ENCODE measurements at regions not wholly inside any gene's neighbourhood (a gene's known extent, or its start where the extent isn't known, plus 50 kb on each side); places are given as distances from the start of the nearest gene placed in this dataset.
"Not testable (repeated sequence)": the region's sequence is repeated elsewhere in the genome, so short reads cannot be mapped to it uniquely, and the experiment has no call there.

DNA sequence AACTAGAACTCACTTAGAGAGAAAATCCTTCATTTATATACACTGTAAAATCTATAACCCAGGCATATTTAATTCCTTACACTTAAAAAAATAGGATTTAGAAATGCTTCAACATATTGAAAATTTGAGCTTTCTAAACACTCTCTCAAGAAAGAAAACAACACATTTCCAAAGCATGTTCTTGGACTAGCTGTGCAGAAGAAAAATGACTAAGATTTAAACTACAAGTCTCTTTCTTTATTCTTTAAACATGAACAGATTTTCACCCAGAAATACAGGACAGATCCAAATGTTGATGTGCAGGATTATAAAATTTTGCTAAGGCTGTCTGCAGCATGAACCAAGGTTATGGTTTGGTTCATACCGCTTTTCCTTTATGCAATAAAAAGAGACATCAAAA, 77.7 kb upstream of the TUSC1 start:
- no peak for TF ChIP-seq CTCF (IDR thresholded peaks at IDR 0.05; ENCODE audit: control extremely low read depth, extremely low read depth)
- H3K9ac ChIP-seq (ENCODE audit: insufficient read depth in 1 of 2, low read length in 2 of 2) = no peak overlapping the region
- no peaks in the 10 kb centered on the region for H3K27me3 ChIP-seq (ENCODE audit: control insufficient read depth in 3 of 3, insufficient read depth in 3 of 3, low read length in 2 of 3)
- no peak for DNase-seq
- no peak for ATAC-seq (ENCODE audit: insufficient read depth, low FRiP score)
- H3K9me3 ChIP-seq (ENCODE audit: control insufficient read depth in 4 of 4, insufficient read depth in 3 of 4, low read length in 3 of 4) = peaks cover 0 to 3% (median 0%) of the 10 kb centered on the region in 4 donors
- no peak overlapping the region for H3K4me3 ChIP-seq
- H3K27ac ChIP-seq (ENCODE audit: low read depth in 1 of 2, low read length in 1 of 2) = no peak overlapping the region
- H3K36me3 ChIP-seq (ENCODE audit: control insufficient read depth in 4 of 4, insufficient read depth in 4 of 4, low read length in 4 of 4) = no peaks in the 10 kb centered on the region
- peaks cover 0 to 4% (median 0%) of the 10 kb centered on the region in 5 donors for H3K4me1 ChIP-seq (ENCODE audit: control insufficient read depth in 5 of 5, insufficient read depth in 5 of 5, low read length in 5 of 5)
- WGBS, 2 donors = 94 to 100% methylated on average over 1 of the region's 1 CpG

DNA sequence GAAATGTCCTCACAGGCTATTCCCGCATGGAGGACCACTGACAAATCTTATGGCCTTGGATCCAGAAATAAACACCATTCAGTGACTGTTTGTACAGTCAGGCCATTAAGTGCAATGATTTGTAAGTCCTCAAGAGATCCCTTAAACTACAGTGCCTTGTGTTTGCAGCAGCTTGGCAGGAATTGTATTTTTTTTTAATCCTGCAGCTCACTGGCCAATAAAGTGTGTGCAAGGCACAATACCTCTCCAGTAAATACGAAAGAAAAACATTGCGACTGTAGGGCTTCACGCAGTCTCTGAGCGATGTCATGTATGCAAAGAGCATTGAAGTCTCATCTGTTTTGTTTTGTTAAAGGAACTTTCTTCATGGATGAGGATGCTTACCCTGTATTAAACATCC, 74.2 kb upstream of the TUSC1 start:
- no peaks in the 10 kb centered on the region for H3K27me3 ChIP-seq (ENCODE audit: control insufficient read depth in 3 of 3, insufficient read depth in 3 of 3, low read length in 2 of 3)
- H3K9ac ChIP-seq (ENCODE audit: insufficient read depth in 1 of 2, low read length in 2 of 2) = no peak overlapping the region
- no peaks in the 10 kb centered on the region for H3K36me3 ChIP-seq (ENCODE audit: control insufficient read depth in 4 of 4, insufficient read depth in 4 of 4, low read length in 4 of 4)
- 81 to 86% methylated on average over 5 of the region's 5 CpGs for WGBS, 2 donors
- no peak for TF ChIP-seq CTCF (IDR thresholded peaks at IDR 0.05; ENCODE audit: control extremely low read depth, extremely low read depth)
- peaks cover 0 to 4% (median 0%) of the 10 kb centered on the region in 5 donors for H3K4me1 ChIP-seq (ENCODE audit: control insufficient read depth in 5 of 5, insufficient read depth in 5 of 5, low read length in 5 of 5)
- H3K27ac ChIP-seq (ENCODE audit: low read depth in 1 of 2, low read length in 1 of 2) = no peak overlapping the region
- peaks cover 0 to 3% (median 0%) of the 10 kb centered on the region in 4 donors for H3K9me3 ChIP-seq (ENCODE audit: control insufficient read depth in 4 of 4, insufficient read depth in 3 of 4, low read length in 3 of 4)
- peak in 2 of 3 donors; percentile 3 to 20 for DNase-seq
- ATAC-seq (ENCODE audit: insufficient read depth, low FRiP score) = no peak
- no peak overlapping the region for H3K4me3 ChIP-seq

DNA sequence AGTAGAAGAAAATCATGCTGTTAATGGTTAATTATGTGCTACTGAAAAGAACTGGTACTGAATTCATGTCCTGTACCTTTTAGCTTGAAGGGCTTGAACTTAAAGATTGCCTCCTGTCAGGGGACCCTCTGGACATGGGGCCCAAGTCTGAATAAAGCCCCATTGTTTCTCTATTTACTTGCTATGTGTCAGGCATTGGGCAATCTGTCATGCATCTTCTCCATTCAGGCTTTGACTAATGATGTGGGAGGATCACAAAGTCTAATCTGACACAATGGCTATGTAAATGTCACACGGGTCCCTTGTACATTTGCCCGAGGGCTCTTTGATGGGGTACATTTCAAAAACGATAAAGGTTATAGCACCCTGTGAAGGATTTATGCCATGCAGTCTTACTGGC, 64.0 kb upstream of the TUSC1 start:
- no peak for TF ChIP-seq CTCF (IDR thresholded peaks at IDR 0.05; ENCODE audit: control extremely low read depth, extremely low read depth)
- 48 to 76% methylated on average over 3 of the region's 3 CpGs for WGBS, 2 donors
- H3K27me3 ChIP-seq (ENCODE audit: control insufficient read depth in 3 of 3, insufficient read depth in 3 of 3, low read length in 2 of 3) = no peaks in the 10 kb centered on the region

DNA sequence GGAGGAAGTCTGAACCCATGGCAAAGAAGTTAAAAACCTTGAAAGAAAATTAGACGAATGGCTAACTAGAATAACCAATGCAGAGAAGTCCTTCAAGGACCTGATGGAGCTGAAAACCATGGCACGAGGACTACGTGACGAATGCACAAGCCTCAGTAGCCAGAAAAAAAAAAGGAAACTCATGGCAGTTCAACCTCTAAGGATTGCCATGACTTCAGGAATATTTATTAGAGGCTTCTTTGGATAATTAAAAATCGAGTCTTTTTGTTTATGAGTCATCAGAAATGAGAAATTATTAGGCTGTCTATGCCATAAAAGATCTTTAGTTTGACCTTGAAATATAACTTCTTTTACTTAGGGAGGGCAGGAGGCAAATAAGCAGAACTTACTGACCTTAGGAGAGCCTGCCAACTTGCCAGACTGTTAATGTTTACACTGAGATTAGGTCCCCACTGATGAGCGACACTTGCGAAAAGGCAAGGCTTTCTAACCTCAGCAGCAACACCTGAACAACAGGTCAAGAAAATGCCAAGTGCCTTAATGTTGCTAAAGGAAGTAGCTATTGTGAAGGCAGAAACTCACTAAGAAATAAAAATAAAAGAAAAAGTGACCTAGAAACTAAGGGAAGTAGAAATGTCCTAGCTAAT, 55.2 kb upstream of the TUSC1 start:
- Histone ChIP-seq H3K27me3 (ENCODE audit: control insufficient read depth in 3 of 3, insufficient read depth in 3 of 3, low read length in 2 of 3) (no peaks in the 10 kb centered on the region), H3K27ac (ENCODE audit: low read depth in 1 of 2, low read length in 1 of 2) (no peak overlapping the region), H3K36me3 (ENCODE audit: control insufficient read depth in 4 of 4, insufficient read depth in 4 of 4, low read length in 4 of 4) (no peaks in the 10 kb centered on the region), H3K4me1 (ENCODE audit: control insufficient read depth in 5 of 5, insufficient read depth in 5 of 5, low read length in 5 of 5) (no peaks in the 10 kb centered on the region), H3K9ac (ENCODE audit: insufficient read depth in 1 of 2, low read length in 2 of 2) (no peak overlapping the region), H3K9me3 (ENCODE audit: control insufficient read depth in 4 of 4, insufficient read depth in 3 of 4, low read length in 3 of 4) (peaks cover 0 to 7% (median 0%) of the 10 kb centered on the region in 4 donors), H3K4me3 (no peak overlapping the region)
- TF ChIP-seq CTCF (IDR thresholded peaks at IDR 0.05; ENCODE audit: control extremely low read depth, extremely low read depth) = no peak
- ATAC-seq (ENCODE audit: insufficient read depth, low FRiP score) (no peak), DNase-seq (no peak)
- 82 to 83% methylated on average over 7 of the region's 7 CpGs for WGBS, 2 donors

More for the DNA sequence above, 64.0 kb upstream of the TUSC1 start:
- Histone ChIP-seq H3K27ac (ENCODE audit: low read depth in 1 of 2, low read length in 1 of 2) (no peak overlapping the region), H3K4me1 (ENCODE audit: control insufficient read depth in 5 of 5, insufficient read depth in 5 of 5, low read length in 5 of 5) (no peaks in the 10 kb centered on the region), H3K4me3 (no peak overlapping the region), H3K36me3 (ENCODE audit: control insufficient read depth in 4 of 4, insufficient read depth in 4 of 4, low read length in 4 of 4) (no peaks in the 10 kb centered on the region), H3K9me3 (ENCODE audit: control insufficient read depth in 4 of 4, insufficient read depth in 3 of 4, low read length in 3 of 4) (no peaks in the 10 kb centered on the region), H3K9ac (ENCODE audit: insufficient read depth in 1 of 2, low read length in 2 of 2) (no peak overlapping the region)
- no peak for DNase-seq
- no peak for ATAC-seq (ENCODE audit: insufficient read depth, low FRiP score)

GRCh38 chr9:25731895-25732794, 53.9 kb upstream of the TUSC1 start:
- not testable (repeated sequence) for ATAC-seq (ENCODE audit: insufficient read depth, low FRiP score); H3K4me3 ChIP-seq; H3K4me1 ChIP-seq (ENCODE audit: control insufficient read depth in 5 of 5, insufficient read depth in 5 of 5, low read length in 5 of 5)

More at GRCh38 chr9:25731895-25732794, 53.9 kb upstream of the TUSC1 start:
- H3K27me3 ChIP-seq (ENCODE audit: control insufficient read depth in 3 of 3, insufficient read depth in 3 of 3, low read length in 2 of 3); DNase-seq; H3K9me3 ChIP-seq (ENCODE audit: control insufficient read depth in 4 of 4, insufficient read depth in 3 of 4, low read length in 3 of 4); H3K36me3 ChIP-seq (ENCODE audit: control insufficient read depth in 4 of 4, insufficient read depth in 4 of 4, low read length in 4 of 4); H3K9ac ChIP-seq (ENCODE audit: insufficient read depth in 1 of 2, low read length in 2 of 2); H3K27ac ChIP-seq (ENCODE audit: low read depth in 1 of 2, low read length in 1 of 2): not testable (repeated sequence)
- WGBS, 2 donors = 92 to 93% methylated on average over 19 of the region's 19 CpGs

Data from lung (tissue), 11 donors.